ENCODE measurements at regions not wholly inside any gene's neighbourhood (a gene's known extent, or its start where the extent isn't known, plus 50 kb on each side); places are given as distances from the start of the nearest gene placed in this dataset.

GRCh38 chr3:161822291-161822690, 325.7 kb downstream of the OTOL1 start:
- TF ChIP-seq ZNF629 (tag by site-specific recombination; IDR thresholded peaks at IDR 0.05) (no peak), ZNF16 (tag by site-specific recombination; IDR thresholded peaks at IDR 0.05; ENCODE audit: low read depth) (no peak), CTCF (tag by site-specific recombination; IDR thresholded peaks at IDR 0.05) (no peak), FEZF1 (tag by site-specific recombination; IDR thresholded peaks at IDR 0.05) (no peak), TCF7L2 (IDR thresholded peaks at IDR 0.05; ENCODE audit: borderline replicate concordance, low read depth, low read length) (no peak)
